ENCODE measurements at regions not wholly inside any gene's neighbourhood (a gene's known extent, or its start where the extent isn't known, plus 50 kb on each side); places are given as distances from the start of the nearest gene placed in this dataset.

- intact Hi-C loops (cut with micrococcal nuclease): no loop called here
- no peak for DNase-seq (ENCODE audit: unreplicated experiment)
- ChIA-PET CTCF (interaction anchor here (0.5 kb wide), 1 partner anchor 1357 kb away, joined by 3 read pairs; no protein-coding TSS in a partner anchor), POLR2A (no interaction called here)
- Mint-ChIP-seq H3K9me3 (ENCODE audit: unreplicated experiment) (no peaks in the 10 kb centered on the region), H3K27ac (ENCODE audit: low read depth, unreplicated experiment) (no peak overlapping the region), H3K27me3 (ENCODE audit: insufficient read depth, unreplicated experiment) (peaks cover 52% of the 10 kb centered on the region), H3K4me1 (ENCODE audit: insufficient read depth, unreplicated experiment) (no peaks in the 10 kb centered on the region), H3K4me3 (ENCODE audit: unreplicated experiment) (no peak overlapping the region), H3K36me3 (ENCODE audit: insufficient read depth, unreplicated experiment) (no peaks in the 10 kb centered on the region)
- no peak for TF ChIP-seq CTCF (IDR thresholded peaks at IDR 0.05; ENCODE audit: unreplicated experiment)
- no TSS peak for BruUV-seq (replicated peaks)
These were observed 179.3 kb upstream of the RIMS1 start for GRCh38 chr6:71707059-71707458.

DNA sequence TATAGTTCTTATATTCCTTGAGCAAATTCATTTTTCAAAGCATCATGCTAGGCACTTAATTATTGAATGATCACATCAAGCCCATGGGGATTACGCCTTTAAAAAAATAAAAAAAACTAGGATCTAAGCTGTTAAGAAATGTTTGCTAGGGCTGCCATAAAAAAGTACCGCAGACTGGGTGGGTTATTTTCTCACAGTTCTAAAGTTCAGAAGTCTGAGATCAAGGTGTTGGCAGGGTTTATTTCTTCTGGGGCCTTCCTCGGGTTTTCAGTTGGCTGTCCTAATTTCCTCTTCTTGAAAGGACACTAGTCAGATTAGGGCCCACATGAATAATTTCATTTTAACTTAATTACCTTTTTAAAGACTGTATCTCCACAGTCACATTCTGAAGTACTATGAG lies 165.6 kb upstream of the RIMS1 start:
- H3K36me3 Mint-ChIP-seq (ENCODE audit: insufficient read depth, unreplicated experiment): no peaks in the 10 kb centered on the region
- no peaks in the 10 kb centered on the region for H3K4me1 Mint-ChIP-seq (ENCODE audit: insufficient read depth, unreplicated experiment)
- peaks cover 68% of the 10 kb centered on the region for H3K27me3 Mint-ChIP-seq (ENCODE audit: insufficient read depth, unreplicated experiment)
- ChIA-PET CTCF (no interaction called here), POLR2A (no interaction called here)
- no peak overlapping the region for H3K4me3 Mint-ChIP-seq (ENCODE audit: unreplicated experiment)
- BruUV-seq (replicated peaks): no TSS peak
- DNase-seq (ENCODE audit: unreplicated experiment): no peak
- TF ChIP-seq CTCF (IDR thresholded peaks at IDR 0.05; ENCODE audit: unreplicated experiment): no peak
- H3K27ac Mint-ChIP-seq (ENCODE audit: low read depth, unreplicated experiment): no peak overlapping the region
- intact Hi-C loops (cut with micrococcal nuclease): no loop called here
- no peaks in the 10 kb centered on the region for H3K9me3 Mint-ChIP-seq (ENCODE audit: unreplicated experiment)

- Mint-ChIP-seq H3K4me1 (ENCODE audit: insufficient read depth, unreplicated experiment) (no peaks in the 10 kb centered on the region), H3K27me3 (ENCODE audit: insufficient read depth, unreplicated experiment) (peaks cover 73% of the 10 kb centered on the region), H3K36me3 (ENCODE audit: insufficient read depth, unreplicated experiment) (no peaks in the 10 kb centered on the region), H3K27ac (ENCODE audit: low read depth, unreplicated experiment) (no peak overlapping the region), H3K4me3 (ENCODE audit: unreplicated experiment) (no peak overlapping the region), H3K9me3 (ENCODE audit: unreplicated experiment) (no peaks in the 10 kb centered on the region)
- no peak for TF ChIP-seq CTCF (IDR thresholded peaks at IDR 0.05; ENCODE audit: unreplicated experiment)
- POLR2A ChIA-PET: no interaction called here
- intact Hi-C loops (cut with micrococcal nuclease): no loop called here
- CTCF ChIA-PET: no interaction called here
- BruUV-seq (replicated peaks): no TSS peak
- no peak for DNase-seq (ENCODE audit: unreplicated experiment)
These were observed 164.7 kb upstream of the RIMS1 start for GRCh38 chr6:71721642-71722041.

DNA sequence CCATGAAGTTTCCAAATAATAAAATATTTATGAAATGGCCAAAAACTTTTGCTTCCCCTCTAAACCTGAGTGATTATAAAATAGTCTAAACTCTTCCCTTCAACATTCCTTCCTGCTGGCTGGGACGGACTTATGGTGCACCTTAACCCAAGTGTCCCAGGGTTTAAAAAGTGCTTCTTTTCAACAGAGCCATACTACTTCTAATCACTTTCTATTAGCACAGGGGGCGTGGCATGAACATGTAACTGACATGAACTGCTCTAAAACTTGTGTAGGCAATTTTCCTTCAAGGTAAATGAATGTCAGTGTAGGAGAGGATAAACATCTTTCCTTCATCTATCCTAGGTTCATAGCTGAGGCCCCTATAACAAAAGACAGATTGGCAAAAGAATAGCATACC lies 163.6 kb upstream of the RIMS1 start:
- Mint-ChIP-seq H3K9me3 (ENCODE audit: unreplicated experiment) (no peaks in the 10 kb centered on the region), H3K27me3 (ENCODE audit: insufficient read depth, unreplicated experiment) (peaks cover 79% of the 10 kb centered on the region), H3K36me3 (ENCODE audit: insufficient read depth, unreplicated experiment) (no peaks in the 10 kb centered on the region), H3K4me3 (ENCODE audit: unreplicated experiment) (no peak overlapping the region), H3K4me1 (ENCODE audit: insufficient read depth, unreplicated experiment) (no peaks in the 10 kb centered on the region), H3K27ac (ENCODE audit: low read depth, unreplicated experiment) (no peak overlapping the region)
- BruUV-seq (replicated peaks): no TSS peak
- CTCF ChIA-PET: no interaction called here
- no peak for DNase-seq (ENCODE audit: unreplicated experiment)
- intact Hi-C loops (cut with micrococcal nuclease): no loop called here
- TF ChIP-seq CTCF (IDR thresholded peaks at IDR 0.05; ENCODE audit: unreplicated experiment): no peak
- POLR2A ChIA-PET: no interaction called here
